Sigmoid colon (tissue), 6 donors: ENCODE measurements at regions not wholly inside any gene's neighbourhood (a gene's known extent, or its start where the extent isn't known, plus 50 kb on each side); places are given as distances from the start of the nearest gene placed in this dataset.

ENCODE experiments used
- DNase-seq: peaks from one replicate; pipeline ENCODE4 v3.0.0-alpha.2; 2019
- H3K27ac ChIP-seq, 4 donors: fragments of 200-600 bp; sonication (generic); one replicate each; pipeline ENCODE4 v1.5.1; 2016 to 2019; ENCODE audit warnings: mild to moderate bottlenecking in 1 of 4
- H3K27me3 ChIP-seq, 3 donors: fragments of 200-600 bp; sonication (generic); one replicate each; pipeline ENCODE4 v1.5.1; 2019; ENCODE audit warnings: mild to moderate bottlenecking in 1 of 3
- H3K36me3 ChIP-seq, 4 donors: fragments of 200-600 bp; sonication (generic); one replicate each; pipeline ENCODE4 v1.5.1; 2016 to 2019
- H3K4me1 ChIP-seq, 4 donors: fragments of 200-600 bp; sonication (generic); one replicate each; pipeline ENCODE4 v1.5.1; 2017 to 2019
- H3K4me3 ChIP-seq, 4 donors: fragments of 200-600 bp; sonication (generic); one replicate each; pipeline ENCODE4 v1.5.1; 2017 to 2019; ENCODE audit warnings: mild to moderate bottlenecking in 2 of 4, moderate library complexity in 1 of 4
- H3K9me3 ChIP-seq, 4 donors: fragments of 200-600 bp in 3 of 4; sonication (generic) in 3 of 4; one replicate each; pipeline versions ENCODE4 v1.5.1 to v1.6.1; 2013 to 2019
- CTCF ChIP-seq, 4 experiments: fragments of 450-650 bp in 3 of 4; fragments of 200-600 bp in 1 of 4; IDR thresholded peaks; one replicate each; pipeline ENCODE4 v1.5.1; 2016 to 2019; ENCODE audit warnings: antibody characterized with exemption in 4 of 4, mild to moderate bottlenecking in 3 of 4, moderate library complexity in 2 of 4
- EP300 ChIP-seq, 4 donors: sonication (generic); formaldehyde crosslinking; IDR thresholded peaks; one replicate each; pipeline ENCODE4 v1.6.1; 2017; ENCODE audit warnings: antibody characterized with exemption in 4 of 4
- POLR2A ChIP-seq, 2 donors: fragments of 450-650 bp; IDR thresholded peaks; one replicate each; pipeline ENCODE4 v1.6.1; 2016; ENCODE audit warnings: antibody characterized with exemption in 2 of 2, mild to moderate bottlenecking in 2 of 2, moderate library complexity in 2 of 2
- POLR2AphosphoS5 ChIP-seq, 4 donors: sonication (generic); formaldehyde crosslinking; IDR thresholded peaks; one replicate each; pipeline ENCODE4 v1.6.1; 2017; ENCODE audit warnings: antibody characterized with exemption in 4 of 4
- WGBS, 2 donors: extraction: QIAGEN DNeasy Blood & Tissue Kit; methylation state at CpG; one replicate each; pipeline ENCODE4 v1.1.7; 2013; 5-methylcytosine and 5-hydroxymethylcytosine counted together
- intact Hi-C: fragments of 100-400 bp; cut with DNase I; formaldehyde crosslinking; loops from one replicate; pipeline ENCODE4 v1.15.1; 2023
- donor health status: healthy with polysubstance abuse.
- donor health status: healthy.

GRCh38 chr13:40433577-40433976, 232.9 kb downstream of the FOXO1 start:
- Histone ChIP-seq H3K27ac (no peak overlapping the region), H3K4me1 (peaks cover 0 to 42% (median 27%) of the 10 kb centered on the region in 4 donors), H3K9me3 (no peaks in the 10 kb centered on the region), H3K36me3 (no peaks in the 10 kb centered on the region), H3K4me3 (no peak overlapping the region), H3K27me3 (no peaks in the 10 kb centered on the region)
- TF ChIP-seq POLR2AphosphoS5 (IDR thresholded peaks at IDR 0.05) (no peak), EP300 (IDR thresholded peaks at IDR 0.05) (no peak), CTCF (IDR thresholded peaks at IDR 0.05) (no peak), POLR2A (IDR thresholded peaks at IDR 0.05) (no peak)
- 56 to 92% methylated on average over 4 of the region's 4 CpGs for WGBS, 2 donors
- no peak for DNase-seq
- intact Hi-C loops = loop anchor here (10.0 kb wide), 1 partner anchor 161 kb away; no protein-coding TSS in a partner anchor

GRCh38 chr13:40434516-40435397, 231.7 kb downstream of the FOXO1 start:
- Histone ChIP-seq H3K27ac (no peak overlapping the region), H3K4me1 (peaks cover 0 to 48% (median 33%) of the 10 kb centered on the region in 4 donors), H3K4me3 (no peak overlapping the region), H3K9me3 (no peaks in the 10 kb centered on the region), H3K27me3 (no peaks in the 10 kb centered on the region), H3K36me3 (no peaks in the 10 kb centered on the region)
- TF ChIP-seq EP300 (IDR thresholded peaks at IDR 0.05) (no peak), POLR2AphosphoS5 (IDR thresholded peaks at IDR 0.05) (no peak), CTCF (IDR thresholded peaks at IDR 0.05) (no peak), POLR2A (IDR thresholded peaks at IDR 0.05) (no peak)
- intact Hi-C loops = loop anchor here (5.0 to 10.0 kb wide), 2 partner anchors 160 to 233 kb away; partner anchors contain the start of gene FOXO1
- no peak for DNase-seq
- 69 to 71% methylated on average over 4 of the region's 4 CpGs for WGBS, 2 donors

GRCh38 chr13:40438022-40438680, 228.3 kb downstream of the FOXO1 start:
- Histone ChIP-seq H3K36me3 (no peaks in the 10 kb centered on the region), H3K27me3 (no peaks in the 10 kb centered on the region), H3K27ac (peak overlapping the region; percentile 73 to 82 (median 78)), H3K4me3 (peak overlapping the region in 1 of 4 donors; percentile 32), H3K4me1 (peaks cover 0 to 49% (median 46%) of the 10 kb centered on the region in 4 donors), H3K9me3 (no peaks in the 10 kb centered on the region)
- TF ChIP-seq POLR2A (IDR thresholded peaks at IDR 0.05) = no peak
- TF ChIP-seq EP300 (IDR thresholded peaks at IDR 0.05) = no peak
- TF ChIP-seq CTCF (IDR thresholded peaks at IDR 0.05) = no peak
- no peak for TF ChIP-seq POLR2AphosphoS5 (IDR thresholded peaks at IDR 0.05)
- DNase-seq = no peak
- 58 to 73% methylated on average over 6 of the region's 6 CpGs for WGBS, 2 donors
- intact Hi-C loops = loop anchor here (5.0 to 10.0 kb wide), 2 partner anchors 157 to 229 kb away; partner anchors contain the start of gene FOXO1

GRCh38 chr13:40438999-40439797, 227.2 kb downstream of the FOXO1 start:
- no peak for TF ChIP-seq CTCF (IDR thresholded peaks at IDR 0.05)
- no peak for TF ChIP-seq POLR2A (IDR thresholded peaks at IDR 0.05)
- peak in 2 of 4 donors; percentile 25 to 37 for TF ChIP-seq POLR2AphosphoS5 (IDR thresholded peaks at IDR 0.05)
- TF ChIP-seq EP300 (IDR thresholded peaks at IDR 0.05) = no peak
- intact Hi-C loops = loop anchor here (5.0 to 10.0 kb wide), 2 partner anchors 156 to 228 kb away; partner anchors contain the start of gene FOXO1
- Histone ChIP-seq H3K36me3 (no peaks in the 10 kb centered on the region), H3K4me1 (peaks cover 0 to 49% (median 46%) of the 10 kb centered on the region in 4 donors), H3K27me3 (no peaks in the 10 kb centered on the region), H3K4me3 (peak overlapping the region in 3 of 4 donors; percentile 22 to 32 (median 24)), H3K9me3 (no peaks in the 10 kb centered on the region), H3K27ac (peak overlapping the region; percentile 73 to 82 (median 78))
- 62 to 68% methylated on average over 12 of the region's 12 CpGs for WGBS, 2 donors
- no peak for DNase-seq
